ENCODE measurements at regions not wholly inside any gene's neighbourhood (a gene's known extent, or its start where the extent isn't known, plus 50 kb on each side); places are given as distances from the start of the nearest gene placed in this dataset.

GRCh38 chr13:34513526-34513925 lies 428.5 kb upstream of the NBEA start:
- Histone ChIP-seq H3K27me3 (no peaks in the 10 kb centered on the region), H3K4me3 (no peak overlapping the region), H3K4me2 (no peak overlapping the region), H3K9ac (no peak overlapping the region), H4K20me1 (no peaks in the 10 kb centered on the region), H3K27ac (no peak overlapping the region), H3K36me3 (no peaks in the 10 kb centered on the region), H3K4me1 (no peaks in the 10 kb centered on the region), H3K9me3 (replicated peaks in 1 of 11) (0 out of 22 replicates have a peak, but pooled peaks cover 0 to 6% (median 0%) of the 10 kb centered on the region in 11 experiments)
- no peak for TF ChIP-seq Cebpa-rat (IDR thresholded peaks at IDR 0.05)

- Histone ChIP-seq H4K20me1 (no peaks in the 10 kb centered on the region), H3K27me3 (no peaks in the 10 kb centered on the region), H3K9me3 (replicated peaks in 1 of 11) (0 out of 22 replicates have a peak, but pooled peaks cover 0 to 6% (median 0%) of the 10 kb centered on the region in 11 experiments), H3K4me1 (no peaks in the 10 kb centered on the region), H3K9ac (no peak overlapping the region), H3K4me2 (no peak overlapping the region), H3K27ac (no peak overlapping the region), H3K4me3 (no peak overlapping the region), H3K36me3 (no peaks in the 10 kb centered on the region)
- no peak for TF ChIP-seq Cebpa-rat (IDR thresholded peaks at IDR 0.05)
Measured at GRCh38 chr13:34515201-34515600, 426.9 kb upstream of the NBEA start.

GRCh38 chr13:34521171-34521570 lies 420.9 kb upstream of the NBEA start:
- no peaks in the 10 kb centered on the region for H3K4me1 ChIP-seq
- H3K9ac ChIP-seq: no peak overlapping the region
- no peaks in the 10 kb centered on the region for H3K9me3 ChIP-seq (replicated peaks in 1 of 11)
- H3K4me3 ChIP-seq: no peak overlapping the region
- no peak overlapping the region for H3K27ac ChIP-seq
- TF ChIP-seq Cebpa-rat (IDR thresholded peaks at IDR 0.05): no peak
- H3K27me3 ChIP-seq: no peaks in the 10 kb centered on the region
- H3K36me3 ChIP-seq: no peaks in the 10 kb centered on the region
- H3K4me2 ChIP-seq: no peak overlapping the region
- H4K20me1 ChIP-seq: no peaks in the 10 kb centered on the region

- Histone ChIP-seq H3K27me3 (no peaks in the 10 kb centered on the region), H3K4me1 (no peaks in the 10 kb centered on the region), H3K4me3 (no peak overlapping the region), H3K9me3 (replicated peaks in 1 of 11) (no peaks in the 10 kb centered on the region), H3K27ac (no peak overlapping the region), H3K36me3 (no peaks in the 10 kb centered on the region), H4K20me1 (no peaks in the 10 kb centered on the region), H3K9ac (no peak overlapping the region), H3K4me2 (no peak overlapping the region)
- no peak for TF ChIP-seq Cebpa-rat (IDR thresholded peaks at IDR 0.05)
Measured at GRCh38 chr13:34522808-34523207, 419.3 kb upstream of the NBEA start.

GRCh38 chr13:34523406-34523805 lies 418.7 kb upstream of the NBEA start:
- TF ChIP-seq Cebpa-rat (IDR thresholded peaks at IDR 0.05): no peak
- H3K4me1 ChIP-seq: no peaks in the 10 kb centered on the region
- H3K36me3 ChIP-seq: no peaks in the 10 kb centered on the region
- no peaks in the 10 kb centered on the region for H4K20me1 ChIP-seq
- no peak overlapping the region for H3K4me2 ChIP-seq
- H3K9me3 ChIP-seq (replicated peaks in 1 of 11): no peaks in the 10 kb centered on the region
- no peak overlapping the region for H3K27ac ChIP-seq
- H3K9ac ChIP-seq: no peak overlapping the region
- H3K4me3 ChIP-seq: no peak overlapping the region
- no peaks in the 10 kb centered on the region for H3K27me3 ChIP-seq

- TF ChIP-seq Cebpa-rat (IDR thresholded peaks at IDR 0.05): no peak
- Histone ChIP-seq H3K4me3 (no peak overlapping the region), H4K20me1 (no peaks in the 10 kb centered on the region), H3K4me2 (no peak overlapping the region), H3K9me3 (replicated peaks in 1 of 11) (peaks cover 13 to 23% (median 20%) of the 10 kb centered on the region in 11 experiments; a peak in 21 of 22 replicates), H3K27ac (no peak overlapping the region), H3K27me3 (no peaks in the 10 kb centered on the region), H3K36me3 (no peaks in the 10 kb centered on the region), H3K9ac (no peak overlapping the region), H3K4me1 (no peaks in the 10 kb centered on the region)
Measured at GRCh38 chr13:34533941-34534340, 408.1 kb upstream of the NBEA start.

GRCh38 chr13:34542321-34542720 lies 399.7 kb upstream of the NBEA start:
- no peak overlapping the region for H3K4me2 ChIP-seq
- H3K4me1 ChIP-seq: no peaks in the 10 kb centered on the region
- H3K27ac ChIP-seq: no peak overlapping the region
- no peak for TF ChIP-seq Cebpa-rat (IDR thresholded peaks at IDR 0.05)
- H3K36me3 ChIP-seq: no peaks in the 10 kb centered on the region
- no peak overlapping the region for H3K9ac ChIP-seq
- no peaks in the 10 kb centered on the region for H4K20me1 ChIP-seq
- no peaks in the 10 kb centered on the region for H3K27me3 ChIP-seq
- no peaks in the 10 kb centered on the region; a peak in 1 of 22 replicates for H3K9me3 ChIP-seq (replicated peaks in 1 of 11)
- no peak overlapping the region for H3K4me3 ChIP-seq

- H3K9ac ChIP-seq: no peak overlapping the region
- H4K20me1 ChIP-seq: no peaks in the 10 kb centered on the region
- no peaks in the 10 kb centered on the region for H3K27me3 ChIP-seq
Measured at GRCh38 chr13:34543836-34544235, 398.2 kb upstream of the NBEA start.

GRCh38 chr13:34545461-34545860 lies 396.6 kb upstream of the NBEA start:
- H3K9ac ChIP-seq: no peak overlapping the region
- H3K4me3 ChIP-seq: no peak overlapping the region
- no peaks in the 10 kb centered on the region for H3K27me3 ChIP-seq
- H3K27ac ChIP-seq: no peak overlapping the region
- no peaks in the 10 kb centered on the region for H4K20me1 ChIP-seq
- H3K9me3 ChIP-seq (replicated peaks in 1 of 11): no peaks in the 10 kb centered on the region
- no peaks in the 10 kb centered on the region for H3K4me1 ChIP-seq
- H3K36me3 ChIP-seq: no peaks in the 10 kb centered on the region
- no peak for TF ChIP-seq Cebpa-rat (IDR thresholded peaks at IDR 0.05)
- H3K4me2 ChIP-seq: no peak overlapping the region

More at GRCh38 chr13:34543836-34544235, 398.2 kb upstream of the NBEA start:
- Histone ChIP-seq H3K4me1 (no peaks in the 10 kb centered on the region), H3K4me2 (no peak overlapping the region), H3K36me3 (no peaks in the 10 kb centered on the region), H3K27ac (no peak overlapping the region), H3K4me3 (no peak overlapping the region), H3K9me3 (replicated peaks in 1 of 11) (no peaks in the 10 kb centered on the region; a peak in 1 of 22 replicates)
- no peak for TF ChIP-seq Cebpa-rat (IDR thresholded peaks at IDR 0.05)

GRCh38 chr13:34546344-34547250 lies 395.5 kb upstream of the NBEA start:
- TF ChIP-seq Cebpa-rat (IDR thresholded peaks at IDR 0.05): no peak

More at GRCh38 chr13:34546344-34547250, 395.5 kb upstream of the NBEA start:
- Histone ChIP-seq H3K9me3 (replicated peaks in 1 of 11) (no peaks in the 10 kb centered on the region), H3K9ac (no peak overlapping the region), H3K36me3 (no peaks in the 10 kb centered on the region), H3K27me3 (no peaks in the 10 kb centered on the region), H3K4me1 (no peaks in the 10 kb centered on the region), H3K4me3 (no peak overlapping the region), H4K20me1 (no peaks in the 10 kb centered on the region), H3K4me2 (no peak overlapping the region), H3K27ac (no peak overlapping the region)
